ENCODE measurements at regions not wholly inside any gene's neighbourhood (a gene's known extent, or its start where the extent isn't known, plus 50 kb on each side); places are given as distances from the start of the nearest gene placed in this dataset.
"Not testable (repeated sequence)": the region's sequence is repeated elsewhere in the genome, so short reads cannot be mapped to it uniquely, and the experiment has no call there.

DNA sequence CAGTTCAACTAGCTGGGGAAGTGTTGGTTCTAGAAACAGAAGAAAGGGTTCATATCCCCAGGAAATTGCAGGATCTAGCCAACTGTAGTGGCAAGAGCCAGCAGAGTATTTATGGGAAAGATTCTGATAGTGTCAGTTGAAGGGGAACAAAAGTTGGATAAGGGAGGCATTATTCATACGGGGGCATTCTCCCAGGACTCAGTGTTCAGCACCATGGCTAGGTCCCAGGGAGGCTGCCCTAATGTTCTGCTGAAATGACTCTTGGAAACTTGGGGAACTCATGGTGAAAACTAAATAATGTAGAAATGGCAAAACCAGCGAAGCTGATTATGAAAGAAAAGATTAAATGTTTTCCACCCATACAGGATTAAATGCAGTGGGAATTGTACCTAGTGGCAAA is 543.7 kb downstream of the TRIB2 start:
- no peaks in the 10 kb centered on the region for H3K27me3 ChIP-seq (ENCODE audit: insufficient read depth, low read length, poor library complexity)
- no peak overlapping the region for H3K4me2 ChIP-seq (ENCODE audit: insufficient read depth, low read length)
- no peak overlapping the region for H2AFZ ChIP-seq (ENCODE audit: low read depth, low read length)
- no peak overlapping the region for H3K4me3 ChIP-seq (ENCODE audit: low read depth in 1 of 2, low read length in 2 of 2)
- no peak for TF ChIP-seq EZH2 (IDR thresholded peaks at IDR 0.05; ENCODE audit: borderline replicate concordance, low read depth, low read length, severe bottlenecking)
- TF ChIP-seq, protein P1, sequence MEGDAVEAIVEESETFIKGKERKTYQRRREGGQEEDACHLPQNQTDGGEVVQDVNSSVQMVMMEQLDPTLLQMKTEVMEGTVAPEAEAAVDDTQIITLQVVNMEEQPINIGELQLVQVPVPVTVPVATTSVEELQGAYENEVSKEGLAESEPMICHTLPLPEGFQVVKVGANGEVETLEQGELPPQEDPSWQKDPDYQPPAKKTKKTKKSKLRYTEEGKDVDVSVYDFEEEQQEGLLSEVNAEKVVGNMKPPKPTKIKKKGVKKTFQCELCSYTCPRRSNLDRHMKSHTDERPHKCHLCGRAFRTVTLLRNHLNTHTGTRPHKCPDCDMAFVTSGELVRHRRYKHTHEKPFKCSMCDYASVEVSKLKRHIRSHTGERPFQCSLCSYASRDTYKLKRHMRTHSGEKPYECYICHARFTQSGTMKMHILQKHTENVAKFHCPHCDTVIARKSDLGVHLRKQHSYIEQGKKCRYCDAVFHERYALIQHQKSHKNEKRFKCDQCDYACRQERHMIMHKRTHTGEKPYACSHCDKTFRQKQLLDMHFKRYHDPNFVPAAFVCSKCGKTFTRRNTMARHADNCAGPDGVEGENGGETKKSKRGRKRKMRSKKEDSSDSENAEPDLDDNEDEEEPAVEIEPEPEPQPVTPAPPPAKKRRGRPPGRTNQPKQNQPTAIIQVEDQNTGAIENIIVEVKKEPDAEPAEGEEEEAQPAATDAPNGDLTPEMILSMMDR (IDR thresholded peaks at IDR 0.05; ENCODE audit: borderline replicate concordance, extremely low read depth, low read length, poor library complexity, severe bottlenecking), result no peak
- no peaks in the 10 kb centered on the region for H3K36me3 ChIP-seq (ENCODE audit: insufficient read depth, low read length)
- H3K27ac ChIP-seq (ENCODE audit: low read length), result no peak overlapping the region
- ATAC-seq (ENCODE audit: insufficient read depth, low read depth), result peak; percentile 52; the same call in 1 of the 3 replicates
- H4K20me1 ChIP-seq (ENCODE audit: insufficient read depth, low read length), result no peaks in the 10 kb centered on the region
- peak; percentile 13 for DNase-seq
- H3K4me1 ChIP-seq (ENCODE audit: insufficient read depth, low read length), result no peaks in the 10 kb centered on the region
- H3K79me2 ChIP-seq (ENCODE audit: insufficient read depth, low read length), result no peaks in the 10 kb centered on the region
- no peak overlapping the region for H3K9ac ChIP-seq (ENCODE audit: low read depth, low read length)
- no peaks in the 10 kb centered on the region for H3K9me3 ChIP-seq (ENCODE audit: insufficient read depth, low read length, severe bottlenecking)

DNA sequence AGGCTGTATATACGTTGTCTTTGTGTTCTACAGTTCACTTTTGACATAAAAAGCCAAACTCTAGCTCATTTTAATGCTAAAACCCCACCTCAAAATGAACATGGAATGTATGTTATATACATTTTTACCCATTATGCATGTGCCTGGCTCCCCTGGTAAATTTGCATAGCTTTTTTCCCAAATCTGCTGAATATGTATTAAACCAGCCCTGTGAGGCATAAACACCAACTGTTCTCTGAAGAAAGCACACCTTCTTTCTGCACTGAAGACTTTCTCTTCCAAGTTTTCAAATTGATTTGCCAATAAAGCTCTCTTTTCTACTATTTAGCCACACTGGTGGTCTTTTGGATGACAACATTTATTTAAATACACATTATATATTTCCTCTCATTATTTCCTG is 549.4 kb downstream of the TRIB2 start:
- no peak for DNase-seq
- H3K4me1 ChIP-seq (ENCODE audit: insufficient read depth, low read length), result no peaks in the 10 kb centered on the region
- H3K27me3 ChIP-seq (ENCODE audit: insufficient read depth, low read length, poor library complexity), result no peaks in the 10 kb centered on the region
- no peaks in the 10 kb centered on the region for H3K36me3 ChIP-seq (ENCODE audit: insufficient read depth, low read length)
- no peak overlapping the region for H3K9ac ChIP-seq (ENCODE audit: low read depth, low read length)
- no peaks in the 10 kb centered on the region for H3K79me2 ChIP-seq (ENCODE audit: insufficient read depth, low read length)
- H3K9me3 ChIP-seq (ENCODE audit: insufficient read depth, low read length, severe bottlenecking), result no peaks in the 10 kb centered on the region
- no peak overlapping the region for H2AFZ ChIP-seq (ENCODE audit: low read depth, low read length)
- H4K20me1 ChIP-seq (ENCODE audit: insufficient read depth, low read length), result no peaks in the 10 kb centered on the region
- TF ChIP-seq, protein P1 (IDR thresholded peaks at IDR 0.05; ENCODE audit: borderline replicate concordance, extremely low read depth, low read length, poor library complexity, severe bottlenecking), result no peak
- no peak for TF ChIP-seq EZH2 (IDR thresholded peaks at IDR 0.05; ENCODE audit: borderline replicate concordance, low read depth, low read length, severe bottlenecking)
- H3K4me2 ChIP-seq (ENCODE audit: insufficient read depth, low read length), result no peak overlapping the region
- no peak for ATAC-seq (ENCODE audit: insufficient read depth, low read depth)
- H3K27ac ChIP-seq (ENCODE audit: low read length), result no peak overlapping the region
- H3K4me3 ChIP-seq (ENCODE audit: low read depth in 1 of 2, low read length in 2 of 2), result no peak overlapping the region

GRCh38 chr2:13284688-13285087 is 568.0 kb downstream of the TRIB2 start:
- ATAC-seq (ENCODE audit: insufficient read depth, low read depth), result no peak
- TF ChIP-seq EZH2 (IDR thresholded peaks at IDR 0.05; ENCODE audit: borderline replicate concordance, low read depth, low read length, severe bottlenecking), result no peak
- TF ChIP-seq, protein P1 (IDR thresholded peaks at IDR 0.05; ENCODE audit: borderline replicate concordance, extremely low read depth, low read length, poor library complexity, severe bottlenecking), result no peak

DNA sequence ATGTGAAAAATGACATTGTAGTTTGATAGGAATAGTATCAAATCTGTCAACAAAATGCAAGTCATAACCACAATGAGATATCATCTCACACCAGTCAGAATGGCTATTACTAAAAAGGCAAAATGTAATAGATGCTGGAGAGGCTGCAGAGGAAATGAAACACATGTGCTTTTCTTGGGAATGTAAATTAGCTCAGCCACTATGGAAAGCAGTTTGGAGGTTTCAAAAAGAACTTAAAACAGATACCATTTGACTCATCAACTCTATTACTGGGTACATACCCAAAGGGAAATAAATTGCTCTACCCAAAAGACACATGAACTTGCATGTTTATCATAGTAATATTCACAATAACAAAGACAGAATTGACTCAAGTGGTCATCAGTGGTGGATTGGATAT is 572.6 kb downstream of the TRIB2 start:
- no peak for ATAC-seq (ENCODE audit: insufficient read depth, low read depth)
- DNase-seq, result no peak
- no peaks in the 10 kb centered on the region for H3K9me3 ChIP-seq (ENCODE audit: insufficient read depth, low read length, severe bottlenecking)
- no peak overlapping the region for H3K27ac ChIP-seq (ENCODE audit: low read length)
- no peak for TF ChIP-seq EZH2 (IDR thresholded peaks at IDR 0.05; ENCODE audit: borderline replicate concordance, low read depth, low read length, severe bottlenecking)
- TF ChIP-seq, protein P1 (IDR thresholded peaks at IDR 0.05; ENCODE audit: borderline replicate concordance, extremely low read depth, low read length, poor library complexity, severe bottlenecking), result no peak
- no peaks in the 10 kb centered on the region for H3K36me3 ChIP-seq (ENCODE audit: insufficient read depth, low read length)
- H3K27me3 ChIP-seq (ENCODE audit: insufficient read depth, low read length, poor library complexity), result no peaks in the 10 kb centered on the region
- no peaks in the 10 kb centered on the region for H3K4me1 ChIP-seq (ENCODE audit: insufficient read depth, low read length)
- H4K20me1 ChIP-seq (ENCODE audit: insufficient read depth, low read length), result no peaks in the 10 kb centered on the region
- H3K79me2 ChIP-seq (ENCODE audit: insufficient read depth, low read length), result no peaks in the 10 kb centered on the region
- no peak overlapping the region for H3K4me3 ChIP-seq (ENCODE audit: low read depth in 1 of 2, low read length in 2 of 2)
- H3K9ac ChIP-seq (ENCODE audit: low read depth, low read length), result no peak overlapping the region
- no peak overlapping the region for H3K4me2 ChIP-seq (ENCODE audit: insufficient read depth, low read length)
- H2AFZ ChIP-seq (ENCODE audit: low read depth, low read length), result no peak overlapping the region

More at GRCh38 chr2:13284688-13285087, 568.0 kb downstream of the TRIB2 start:
- no peaks in the 10 kb centered on the region for H3K9me3 ChIP-seq (ENCODE audit: insufficient read depth, low read length, severe bottlenecking)
- H3K9ac ChIP-seq (ENCODE audit: low read depth, low read length), result no peak overlapping the region
- DNase-seq, result no peak
- no peak overlapping the region for H3K4me3 ChIP-seq (ENCODE audit: low read depth in 1 of 2, low read length in 2 of 2)
- no peaks in the 10 kb centered on the region for H3K4me1 ChIP-seq (ENCODE audit: insufficient read depth, low read length)
- H2AFZ ChIP-seq (ENCODE audit: low read depth, low read length), result no peak overlapping the region
- H4K20me1 ChIP-seq (ENCODE audit: insufficient read depth, low read length), result no peaks in the 10 kb centered on the region
- no peaks in the 10 kb centered on the region for H3K79me2 ChIP-seq (ENCODE audit: insufficient read depth, low read length)
- no peaks in the 10 kb centered on the region for H3K27me3 ChIP-seq (ENCODE audit: insufficient read depth, low read length, poor library complexity)
- no peak overlapping the region for H3K4me2 ChIP-seq (ENCODE audit: insufficient read depth, low read length)
- no peak overlapping the region for H3K27ac ChIP-seq (ENCODE audit: low read length)
- H3K36me3 ChIP-seq (ENCODE audit: insufficient read depth, low read length), result no peaks in the 10 kb centered on the region

GRCh38 chr2:13308478-13308805 is 591.7 kb downstream of the TRIB2 start:
- H4K20me1 ChIP-seq (ENCODE audit: insufficient read depth, low read length); H3K4me2 ChIP-seq (ENCODE audit: insufficient read depth, low read length); H3K4me1 ChIP-seq (ENCODE audit: insufficient read depth, low read length); H3K79me2 ChIP-seq (ENCODE audit: insufficient read depth, low read length); H3K27me3 ChIP-seq (ENCODE audit: insufficient read depth, low read length, poor library complexity); ATAC-seq (ENCODE audit: insufficient read depth, low read depth); H3K27ac ChIP-seq (ENCODE audit: low read length); H3K9me3 ChIP-seq (ENCODE audit: insufficient read depth, low read length, severe bottlenecking); H3K36me3 ChIP-seq (ENCODE audit: insufficient read depth, low read length); H3K9ac ChIP-seq (ENCODE audit: low read depth, low read length); H2AFZ ChIP-seq (ENCODE audit: low read depth, low read length); H3K4me3 ChIP-seq (ENCODE audit: low read depth in 1 of 2, low read length in 2 of 2); DNase-seq: not testable (repeated sequence)
